H1 (cell line): ENCODE measurements at regions not wholly inside any gene's neighbourhood (a gene's known extent, or its start where the extent isn't known, plus 50 kb on each side); places are given as distances from the start of the nearest gene placed in this dataset.

Experiments
- CEBPB ChIP-seq: IDR thresholded peaks from 2 replicates; pipeline ENCODE4 v1.6.1; 2012; ENCODE audit warnings: low read depth, low read length
- EP300 ChIP-seq, 2 experiments: IDR thresholded peaks; 1 replicate in 1 of 2; 2 replicates in 1 of 2; pipeline ENCODE4 v1.6.1; 2011 to 2012; ENCODE audit warnings: low read depth in 2 of 2, low read length in 2 of 2, mild to moderate bottlenecking in 2 of 2, borderline replicate concordance in 1 of 2, inconsistent platforms in 1 of 2, moderate library complexity in 1 of 2
- HDAC2 ChIP-seq, 2 experiments: fragments of 300-600 bp in 1 of 2; sonication (generic) in 1 of 2; IDR thresholded peaks; 2 replicates each; pipeline ENCODE4 v1.6.1; 2011 to 2012; ENCODE audit warnings: low read depth in 2 of 2, low read length in 2 of 2, mild to moderate bottlenecking in 2 of 2, moderate library complexity in 2 of 2, borderline replicate concordance in 1 of 2, inconsistent platforms in 1 of 2
- KDM4A ChIP-seq: IDR thresholded peaks from one replicate; pipeline ENCODE4 v1.7.1; 2012; ENCODE audit warnings: low read depth, mild to moderate bottlenecking, moderate library complexity, low read length, inconsistent platforms; ENCODE audit not compliant: severe bottlenecking
- TF ChIP-seq, protein P1 (sequence below): IDR thresholded peaks from 2 replicates; pipeline ENCODE4 v1.6.1; 2012; ENCODE audit warnings: low read length, inconsistent platforms

DNA sequence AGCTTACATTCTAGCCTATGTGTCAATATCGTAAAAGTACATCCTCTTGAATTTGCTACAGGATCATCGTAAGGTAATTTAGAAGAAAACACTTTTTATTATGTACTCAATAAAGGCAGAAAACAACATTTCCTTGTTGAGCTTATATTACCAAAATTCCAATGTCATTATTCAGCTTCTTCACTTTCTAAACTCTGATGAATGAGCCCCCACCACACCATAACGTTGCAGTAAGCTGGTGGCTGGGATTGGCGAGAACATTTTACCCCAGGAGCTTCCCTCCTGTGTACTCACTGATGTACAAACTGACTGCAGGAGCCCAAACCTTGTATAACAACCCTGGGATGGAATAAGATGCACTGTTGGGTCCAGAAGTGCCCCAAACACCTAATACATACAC, 238.1 kb upstream of the MARCKS start (continued):
- TF ChIP-seq CEBPB (no peak), KDM4A (no peak), EP300 (IDR thresholded peaks at IDR 0.05; ENCODE audit: borderline replicate concordance in 1 of 2, low read depth in 2 of 2, low read length in 2 of 2) (no peak), HDAC2 (IDR thresholded peaks at IDR 0.05; ENCODE audit: borderline replicate concordance in 1 of 2, low read depth in 2 of 2, low read length in 2 of 2) (no peak)
- TF ChIP-seq, protein P1, sequence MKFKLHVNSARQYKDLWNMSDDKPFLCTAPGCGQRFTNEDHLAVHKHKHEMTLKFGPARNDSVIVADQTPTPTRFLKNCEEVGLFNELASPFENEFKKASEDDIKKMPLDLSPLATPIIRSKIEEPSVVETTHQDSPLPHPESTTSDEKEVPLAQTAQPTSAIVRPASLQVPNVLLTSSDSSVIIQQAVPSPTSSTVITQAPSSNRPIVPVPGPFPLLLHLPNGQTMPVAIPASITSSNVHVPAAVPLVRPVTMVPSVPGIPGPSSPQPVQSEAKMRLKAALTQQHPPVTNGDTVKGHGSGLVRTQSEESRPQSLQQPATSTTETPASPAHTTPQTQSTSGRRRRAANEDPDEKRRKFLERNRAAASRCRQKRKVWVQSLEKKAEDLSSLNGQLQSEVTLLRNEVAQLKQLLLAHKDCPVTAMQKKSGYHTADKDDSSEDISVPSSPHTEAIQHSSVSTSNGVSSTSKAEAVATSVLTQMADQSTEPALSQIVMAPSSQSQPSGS = no peak
